ENCODE measurements at regions not wholly inside any gene's neighbourhood (a gene's known extent, or its start where the extent isn't known, plus 50 kb on each side); places are given as distances from the start of the nearest gene placed in this dataset.

GRCh38 chr21:32144851-32145250 is 134.0 kb downstream of the MIS18A start:
- TF ChIP-seq CTCF (conservative IDR thresholded peaks at IDR 0.05 in 1 of 2, IDR thresholded peaks at IDR 0.05 in 1 of 2; ENCODE audit: extremely low read depth in 1 of 2, insufficient read depth in 1 of 2, low read depth in 1 of 2, low read length in 2 of 2) = no peak
- TF ChIP-seq EZH2 (IDR thresholded peaks at IDR 0.05; ENCODE audit: borderline replicate concordance, low read length) = no peak

All from mammary epithelial cell (primary cell).